ENCODE measurements at regions not wholly inside any gene's neighbourhood (a gene's known extent, or its start where the extent isn't known, plus 50 kb on each side); places are given as distances from the start of the nearest gene placed in this dataset.

DNA sequence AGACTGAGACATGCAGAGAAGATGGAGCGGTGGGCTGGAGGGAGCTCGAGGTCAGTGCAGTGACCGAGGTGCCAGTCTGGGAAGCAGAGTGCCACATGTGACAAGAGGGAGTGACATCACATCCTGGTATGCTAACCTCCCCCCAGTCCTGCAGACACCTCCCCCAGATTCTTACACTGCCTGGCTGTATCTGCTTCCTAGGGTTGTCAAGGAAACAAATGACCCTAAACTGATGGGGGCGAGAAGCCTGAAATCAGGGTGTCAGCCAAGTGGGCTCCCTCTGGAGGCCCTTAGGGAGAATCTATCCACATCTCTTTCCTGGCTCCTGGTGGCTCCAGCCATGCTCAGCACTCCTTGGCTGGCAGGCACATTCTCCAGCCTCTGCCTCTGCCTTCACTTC lies 316.1 kb upstream of the ZMIZ1 start:
- DNase-seq (ENCODE audit: low read depth in 4 of 4, low spot score in 3 of 4), result no peak

- DNase-seq (ENCODE audit: low read depth in 4 of 4, low spot score in 3 of 4), result peak in 2 of 4 donors; percentile 62 to 70
These were observed 314.3 kb upstream of the ZMIZ1 start for GRCh38 chr10:78754269-78755062.

- no peak for DNase-seq (ENCODE audit: low read depth in 4 of 4, low spot score in 3 of 4)
These were observed 313.6 kb upstream of the ZMIZ1 start for GRCh38 chr10:78755063-78755701.

GRCh38 chr10:78755877-78756455 lies 312.8 kb upstream of the ZMIZ1 start:
- DNase-seq (ENCODE audit: low read depth in 4 of 4, low spot score in 3 of 4), result no peak

GRCh38 chr10:78756604-78757343 lies 312.0 kb upstream of the ZMIZ1 start:
- no peak for DNase-seq (ENCODE audit: low read depth in 4 of 4, low spot score in 3 of 4)

GRCh38 chr10:78757344-78757925 lies 311.3 kb upstream of the ZMIZ1 start:
- DNase-seq (ENCODE audit: low read depth in 4 of 4, low spot score in 3 of 4), result no peak

GRCh38 chr10:78758176-78758575 lies 310.6 kb upstream of the ZMIZ1 start:
- no peak for DNase-seq (ENCODE audit: low read depth in 4 of 4, low spot score in 3 of 4)

DNA sequence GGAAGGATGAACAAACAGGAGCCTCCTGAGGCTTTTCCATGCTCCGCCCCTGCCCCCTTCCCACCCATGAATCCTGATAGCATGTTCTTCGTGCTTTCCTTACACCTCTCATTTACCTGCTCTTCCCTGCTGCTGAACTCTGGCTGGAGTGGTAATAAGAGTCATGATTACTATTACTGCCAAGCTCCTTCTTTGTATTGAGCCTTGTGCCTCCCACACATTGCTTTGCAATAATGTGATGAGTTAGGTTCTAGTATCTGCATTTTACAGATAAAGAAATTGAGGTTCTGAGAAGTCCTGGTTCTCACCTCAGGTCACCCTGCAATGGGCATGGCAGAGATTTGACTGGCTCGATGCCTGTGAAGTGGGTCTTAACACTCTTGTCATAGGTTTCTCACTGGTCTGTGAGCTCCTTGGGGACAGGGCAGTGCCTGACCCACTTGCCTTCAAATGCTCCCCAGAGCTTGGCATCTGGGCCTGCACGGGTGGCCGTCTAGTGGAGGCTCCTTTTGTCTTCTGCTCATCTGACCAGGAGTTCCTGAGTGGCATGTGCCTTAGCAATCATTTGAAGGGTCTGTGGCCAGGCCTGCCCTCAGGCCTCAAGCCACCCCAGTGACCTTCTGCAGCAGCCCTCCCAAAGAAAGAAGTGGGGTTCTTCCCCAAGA lies 309.2 kb upstream of the ZMIZ1 start:
- DNase-seq (ENCODE audit: low read depth in 4 of 4, low spot score in 3 of 4), result no peak

- DNase-seq (ENCODE audit: low read depth in 4 of 4, low spot score in 3 of 4), result no peak
These were observed 308.1 kb upstream of the ZMIZ1 start for GRCh38 chr10:78760463-78761310.

GRCh38 chr10:78761311-78761781 lies 307.4 kb upstream of the ZMIZ1 start:
- DNase-seq (ENCODE audit: low read depth in 4 of 4, low spot score in 3 of 4), result no peak

GRCh38 chr10:78762086-78762630 lies 306.6 kb upstream of the ZMIZ1 start:
- no peak for DNase-seq (ENCODE audit: low read depth in 4 of 4, low spot score in 3 of 4)

- no peak for DNase-seq (ENCODE audit: low read depth in 4 of 4, low spot score in 3 of 4)
These were observed 305.5 kb upstream of the ZMIZ1 start for GRCh38 chr10:78763234-78763633.

DNA sequence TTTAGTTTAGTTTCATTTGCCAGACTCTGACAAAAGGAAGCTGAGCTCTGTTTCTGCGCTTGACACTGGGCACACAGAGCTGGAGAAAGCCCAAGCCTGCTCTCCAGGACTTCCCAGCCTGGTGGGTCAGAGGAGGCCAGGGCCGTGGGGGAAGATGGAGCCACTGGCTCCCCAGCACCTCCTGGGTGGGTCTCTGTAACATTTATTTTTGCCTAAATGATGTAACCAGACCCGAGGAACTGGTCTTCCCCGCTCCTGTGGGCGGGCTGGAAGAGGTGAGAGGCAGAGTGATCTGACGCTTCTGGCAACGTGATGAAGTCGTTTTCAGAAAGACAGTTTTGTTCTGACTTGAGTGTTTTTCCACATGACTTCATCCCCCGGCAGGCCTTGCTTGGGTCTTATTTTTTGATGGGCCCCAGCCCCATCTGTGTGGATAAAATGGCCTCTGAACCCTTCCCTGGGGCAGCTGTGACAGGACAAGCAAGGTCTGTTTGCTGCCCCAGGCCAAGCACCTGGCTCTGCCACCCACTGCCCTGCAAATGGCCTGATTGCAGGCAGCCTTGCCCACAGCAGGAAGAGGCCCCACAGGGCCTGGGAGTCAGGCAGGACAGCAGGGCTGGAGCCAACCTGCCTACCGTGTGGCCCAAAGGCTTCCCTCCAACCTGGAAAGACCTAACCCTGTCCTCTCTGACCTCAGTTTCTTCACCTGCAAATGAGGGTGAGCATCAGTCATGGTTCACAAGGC lies 304.9 kb upstream of the ZMIZ1 start:
- DNase-seq (ENCODE audit: low read depth in 4 of 4, low spot score in 3 of 4), result no peak

- DNase-seq (ENCODE audit: low read depth in 4 of 4, low spot score in 3 of 4), result no peak
These were observed 304.3 kb upstream of the ZMIZ1 start for GRCh38 chr10:78764436-78764835.

DNA sequence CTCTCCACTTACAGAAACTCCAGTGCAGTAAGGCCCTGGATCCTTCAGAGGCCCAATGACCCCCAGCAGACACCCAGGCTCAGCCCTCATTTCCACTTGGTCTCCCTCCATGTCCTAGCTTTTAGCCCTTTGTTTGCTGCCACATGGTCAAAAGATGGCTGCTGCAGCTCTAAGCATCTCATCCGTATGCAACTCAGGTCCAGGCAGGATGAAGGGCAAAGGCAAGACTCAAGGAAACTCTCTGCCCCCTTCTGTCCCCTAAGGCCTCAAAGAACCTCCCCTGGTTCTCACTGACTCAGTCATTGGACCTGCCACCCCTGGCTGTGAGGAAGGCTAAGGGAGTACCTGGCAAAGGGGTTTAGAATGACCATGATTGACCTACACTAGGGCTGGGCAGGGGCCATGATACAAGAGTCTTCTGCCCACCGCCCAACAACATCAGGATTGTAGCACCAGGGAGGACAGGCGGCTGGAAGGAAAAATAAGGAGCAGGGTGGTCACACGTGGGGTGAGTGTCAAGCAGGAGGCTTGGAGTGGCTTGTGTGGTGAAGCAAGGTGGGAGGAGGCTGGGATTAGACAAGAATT lies 303.8 kb upstream of the ZMIZ1 start:
- DNase-seq (ENCODE audit: low read depth in 4 of 4, low spot score in 3 of 4), result no peak

GRCh38 chr10:78765726-78766335 lies 302.9 kb upstream of the ZMIZ1 start:
- DNase-seq (ENCODE audit: low read depth in 4 of 4, low spot score in 3 of 4), result no peak

- DNase-seq (ENCODE audit: low read depth in 4 of 4, low spot score in 3 of 4), result no peak
These were observed 302.2 kb upstream of the ZMIZ1 start for GRCh38 chr10:78766603-78767002.

Measured in left renal pelvis (tissue), 4 donors.